ENCODE measurements at regions not wholly inside any gene's neighbourhood (a gene's known extent, or its start where the extent isn't known, plus 50 kb on each side); places are given as distances from the start of the nearest gene placed in this dataset.

GRCh38 chr5:3428334-3428733 is 167.3 kb upstream of the IRX1 start:
- intact Hi-C loops (cut with DNase I) = no loop called here
- TF ChIP-seq POLR2AphosphoS5 (IDR thresholded peaks at IDR 0.05) = no peak
- TF ChIP-seq, protein P1, sequence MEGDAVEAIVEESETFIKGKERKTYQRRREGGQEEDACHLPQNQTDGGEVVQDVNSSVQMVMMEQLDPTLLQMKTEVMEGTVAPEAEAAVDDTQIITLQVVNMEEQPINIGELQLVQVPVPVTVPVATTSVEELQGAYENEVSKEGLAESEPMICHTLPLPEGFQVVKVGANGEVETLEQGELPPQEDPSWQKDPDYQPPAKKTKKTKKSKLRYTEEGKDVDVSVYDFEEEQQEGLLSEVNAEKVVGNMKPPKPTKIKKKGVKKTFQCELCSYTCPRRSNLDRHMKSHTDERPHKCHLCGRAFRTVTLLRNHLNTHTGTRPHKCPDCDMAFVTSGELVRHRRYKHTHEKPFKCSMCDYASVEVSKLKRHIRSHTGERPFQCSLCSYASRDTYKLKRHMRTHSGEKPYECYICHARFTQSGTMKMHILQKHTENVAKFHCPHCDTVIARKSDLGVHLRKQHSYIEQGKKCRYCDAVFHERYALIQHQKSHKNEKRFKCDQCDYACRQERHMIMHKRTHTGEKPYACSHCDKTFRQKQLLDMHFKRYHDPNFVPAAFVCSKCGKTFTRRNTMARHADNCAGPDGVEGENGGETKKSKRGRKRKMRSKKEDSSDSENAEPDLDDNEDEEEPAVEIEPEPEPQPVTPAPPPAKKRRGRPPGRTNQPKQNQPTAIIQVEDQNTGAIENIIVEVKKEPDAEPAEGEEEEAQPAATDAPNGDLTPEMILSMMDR (IDR thresholded peaks at IDR 0.05) = no peak
- TF ChIP-seq POLR2A (IDR thresholded peaks at IDR 0.05) = no peak
- H3K4me3 ChIP-seq = no peak overlapping the region
- no peak for DNase-seq (ENCODE audit: low spot score)
- no peaks in the 10 kb centered on the region for H3K27me3 ChIP-seq (replicated peaks; ENCODE audit: insufficient read depth)
- 23% methylated on average over 15 of the region's 15 CpGs for WGBS
- no peaks in the 10 kb centered on the region for H3K36me3 ChIP-seq
- H3K27ac ChIP-seq = no peak overlapping the region
- H3K4me1 ChIP-seq (replicated peaks) = no peaks in the 10 kb centered on the region
- no peaks in the 10 kb centered on the region for H3K9me3 ChIP-seq

DNA sequence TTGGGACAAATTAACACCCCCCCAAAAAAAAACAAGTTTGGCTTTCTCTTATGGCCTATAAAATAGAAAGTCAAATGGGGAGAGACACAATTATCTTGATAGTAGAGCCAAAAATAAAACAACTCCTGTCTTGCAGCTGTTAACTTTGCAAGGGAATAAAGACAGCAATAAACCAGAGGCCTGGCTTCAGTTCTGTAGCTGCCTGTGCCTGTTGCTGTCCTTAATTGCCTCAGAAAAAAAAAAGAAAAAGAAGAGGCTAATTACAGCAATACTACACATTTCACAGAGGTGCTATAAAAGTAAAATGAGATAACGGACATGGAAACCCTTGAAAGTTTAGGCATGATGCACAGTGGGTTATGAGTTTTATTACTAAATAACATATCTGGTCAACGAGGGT is 170.7 kb upstream of the IRX1 start:
- 13% methylated on average over 2 of the region's 2 CpGs for WGBS
- Histone ChIP-seq H3K27ac (no peak overlapping the region), H3K4me3 (no peak overlapping the region), H3K27me3 (replicated peaks; ENCODE audit: insufficient read depth) (no peaks in the 10 kb centered on the region), H3K4me1 (replicated peaks) (peaks cover 2% of the 10 kb centered on the region), H3K36me3 (no peaks in the 10 kb centered on the region), H3K9me3 (no peaks in the 10 kb centered on the region)
- TF ChIP-seq POLR2A (IDR thresholded peaks at IDR 0.05) (no peak), POLR2AphosphoS5 (IDR thresholded peaks at IDR 0.05) (no peak)
- TF ChIP-seq, protein P1 (IDR thresholded peaks at IDR 0.05) = no peak
- intact Hi-C loops (cut with DNase I) = no loop called here
- no peak for DNase-seq (ENCODE audit: low spot score)

GRCh38 chr5:3417376-3417943 is 178.2 kb upstream of the IRX1 start:
- Histone ChIP-seq H3K4me3 (no peak overlapping the region), H3K9me3 (no peaks in the 10 kb centered on the region), H3K27ac (no peak overlapping the region), H3K36me3 (no peaks in the 10 kb centered on the region), H3K4me1 (replicated peaks) (peaks cover 2% of the 10 kb centered on the region), H3K27me3 (replicated peaks; ENCODE audit: insufficient read depth) (no peaks in the 10 kb centered on the region)
- intact Hi-C loops (cut with DNase I) = no loop called here
- 84% methylated on average over 17 of the region's 17 CpGs for WGBS
- TF ChIP-seq POLR2AphosphoS5 (IDR thresholded peaks at IDR 0.05) = no peak
- DNase-seq (ENCODE audit: low spot score) = no peak

DNA sequence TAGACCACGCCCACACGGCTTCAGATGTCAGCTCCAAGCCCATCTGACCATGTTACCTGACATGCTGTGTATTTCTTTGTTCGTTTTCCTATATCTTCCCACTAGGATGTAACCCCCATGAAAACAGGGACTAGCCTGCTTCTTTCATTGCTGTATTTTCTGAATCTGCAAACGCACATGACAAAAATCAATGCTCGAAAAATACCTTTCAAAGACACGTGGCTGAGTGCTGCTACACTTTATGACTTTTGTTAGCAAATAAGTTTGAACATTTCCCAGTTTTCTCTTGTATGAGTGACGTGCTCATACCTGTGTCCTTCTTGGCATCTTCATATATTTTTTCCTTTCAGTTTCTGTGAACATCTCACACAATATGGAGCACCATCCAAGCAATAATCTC is 181.3 kb upstream of the IRX1 start:
- no peak for DNase-seq (ENCODE audit: low spot score)
- no peak for TF ChIP-seq POLR2A (IDR thresholded peaks at IDR 0.05)
- TF ChIP-seq, protein P1 (IDR thresholded peaks at IDR 0.05) = no peak
- TF ChIP-seq POLR2AphosphoS5 (IDR thresholded peaks at IDR 0.05) = no peak
- WGBS = 50% methylated on average over 7 of the region's 7 CpGs
- H3K36me3 ChIP-seq = no peaks in the 10 kb centered on the region
- H3K4me3 ChIP-seq = no peak overlapping the region
- H3K27ac ChIP-seq = no peak overlapping the region
- intact Hi-C loops (cut with DNase I) = no loop called here
- no peaks in the 10 kb centered on the region for H3K27me3 ChIP-seq (replicated peaks; ENCODE audit: insufficient read depth)
- no peaks in the 10 kb centered on the region for H3K4me1 ChIP-seq (replicated peaks)
- H3K9me3 ChIP-seq = no peaks in the 10 kb centered on the region

DNA sequence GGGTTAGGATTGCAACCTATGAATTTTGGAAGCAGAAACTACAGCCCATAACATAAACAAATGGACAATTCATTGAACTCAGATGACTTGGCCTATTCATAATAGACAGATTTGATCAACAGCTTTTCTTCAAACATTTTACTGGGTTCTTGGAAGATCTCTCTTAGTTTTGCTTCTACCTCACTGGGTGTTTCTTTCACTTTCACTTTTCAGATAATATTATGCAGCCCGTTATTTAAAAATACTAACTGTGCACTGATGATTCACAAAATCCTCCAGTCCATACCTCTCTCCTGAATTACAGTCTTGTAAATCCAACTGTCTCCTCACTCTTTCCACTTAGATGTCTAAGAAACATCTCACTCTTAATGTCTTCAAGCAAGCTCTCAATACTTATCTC is 183.5 kb upstream of the IRX1 start:
- Histone ChIP-seq H3K27ac (no peak overlapping the region), H3K36me3 (no peaks in the 10 kb centered on the region), H3K4me3 (no peak overlapping the region), H3K4me1 (replicated peaks) (no peaks in the 10 kb centered on the region), H3K27me3 (replicated peaks; ENCODE audit: insufficient read depth) (no peaks in the 10 kb centered on the region), H3K9me3 (no peaks in the 10 kb centered on the region)
- no peak for DNase-seq (ENCODE audit: low spot score)
- TF ChIP-seq, protein P1 (IDR thresholded peaks at IDR 0.05) = no peak
- no peak for TF ChIP-seq POLR2A (IDR thresholded peaks at IDR 0.05)
- no peak for TF ChIP-seq POLR2AphosphoS5 (IDR thresholded peaks at IDR 0.05)
- intact Hi-C loops (cut with DNase I) = no loop called here
- 80% methylated on average over 1 of the region's 1 CpG for WGBS
